ENCODE measurements at regions not wholly inside any gene's neighbourhood (a gene's known extent, or its start where the extent isn't known, plus 50 kb on each side); places are given as distances from the start of the nearest gene placed in this dataset.
"Not testable (repeated sequence)": the region's sequence is repeated elsewhere in the genome, so short reads cannot be mapped to it uniquely, and the experiment has no call there.

DNA sequence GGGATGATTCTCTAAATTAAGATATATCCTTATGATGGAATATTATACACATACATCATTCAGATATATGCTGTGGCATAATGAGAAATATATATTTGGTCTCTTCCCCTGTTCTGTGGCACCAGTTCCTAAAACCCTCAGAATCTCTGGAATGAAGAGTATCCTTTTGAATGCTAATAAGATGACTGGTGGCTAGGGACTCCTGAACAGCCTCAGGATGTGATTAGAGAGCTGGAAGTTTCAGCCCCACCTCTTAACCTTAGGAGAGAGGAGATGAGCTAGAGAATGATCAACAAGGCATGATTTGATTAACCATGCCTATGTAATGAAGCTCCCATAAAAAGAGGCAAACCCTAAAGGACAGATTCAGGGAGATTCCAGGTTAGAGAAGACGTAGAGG, 632.0 kb downstream of the IQCM start:
- no peak for TF ChIP-seq CTCF (IDR thresholded peaks at IDR 0.05; ENCODE audit: borderline replicate concordance, insufficient read depth, low read depth, low read length)
- no peak overlapping the region for H3K4me3 ChIP-seq (ENCODE audit: low read depth, low read length)

GRCh38 chr4:149181459-149181858, 634.2 kb downstream of the IQCM start:
- not testable (repeated sequence) for H3K4me3 ChIP-seq (ENCODE audit: low read depth, low read length)

GRCh38 chr4:149176039-149176438, 639.6 kb downstream of the IQCM start:
- H3K4me3 ChIP-seq (ENCODE audit: low read depth, low read length): no peak overlapping the region
- TF ChIP-seq CTCF (IDR thresholded peaks at IDR 0.05; ENCODE audit: borderline replicate concordance, insufficient read depth, low read depth, low read length): no peak

- no peak for TF ChIP-seq CTCF (IDR thresholded peaks at IDR 0.05; ENCODE audit: borderline replicate concordance, insufficient read depth, low read depth, low read length)
- no peak overlapping the region for H3K4me3 ChIP-seq (ENCODE audit: low read depth, low read length)
These were observed 640.1 kb downstream of the IQCM start for GRCh38 chr4:149175549-149175948.

DNA sequence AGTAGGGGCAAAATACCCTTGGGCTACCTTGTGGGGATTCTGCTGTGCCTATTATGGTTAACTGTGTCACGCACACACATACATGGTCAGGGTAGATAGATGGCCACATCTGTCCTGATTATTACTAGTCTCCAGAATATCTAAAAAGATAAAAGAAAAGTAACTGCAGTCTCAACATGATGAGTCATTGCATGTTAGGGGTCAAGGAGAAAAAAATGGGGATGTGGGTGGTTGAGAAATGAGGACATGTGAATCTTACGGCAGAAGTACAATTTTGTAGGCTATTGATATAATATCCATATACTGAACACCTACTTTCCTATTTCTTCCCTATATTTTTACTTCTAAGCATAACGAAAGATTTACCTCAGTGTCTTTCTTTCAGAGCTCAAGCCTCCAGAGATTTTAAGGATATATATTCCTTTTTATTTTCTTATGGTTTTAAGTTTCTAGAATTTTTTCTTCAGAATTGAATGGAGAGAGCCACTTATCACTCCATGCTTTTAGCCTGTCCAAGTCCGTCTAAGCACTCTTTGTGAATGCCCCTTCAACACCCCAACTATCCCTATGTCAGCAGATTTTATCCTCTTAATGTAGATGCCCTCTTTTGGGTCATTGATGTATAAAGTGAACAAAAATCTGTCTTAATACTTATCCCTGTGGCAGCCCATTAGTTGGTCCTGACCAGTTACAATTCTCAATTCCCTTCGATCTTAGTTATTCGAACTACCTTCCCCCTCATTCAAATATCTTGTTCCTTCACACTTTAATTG, 642.2 kb downstream of the IQCM start:
- H3K4me3 ChIP-seq (ENCODE audit: low read depth, low read length): no peak overlapping the region
- no peak for TF ChIP-seq CTCF (IDR thresholded peaks at IDR 0.05; ENCODE audit: borderline replicate concordance, insufficient read depth, low read depth, low read length)

DNA sequence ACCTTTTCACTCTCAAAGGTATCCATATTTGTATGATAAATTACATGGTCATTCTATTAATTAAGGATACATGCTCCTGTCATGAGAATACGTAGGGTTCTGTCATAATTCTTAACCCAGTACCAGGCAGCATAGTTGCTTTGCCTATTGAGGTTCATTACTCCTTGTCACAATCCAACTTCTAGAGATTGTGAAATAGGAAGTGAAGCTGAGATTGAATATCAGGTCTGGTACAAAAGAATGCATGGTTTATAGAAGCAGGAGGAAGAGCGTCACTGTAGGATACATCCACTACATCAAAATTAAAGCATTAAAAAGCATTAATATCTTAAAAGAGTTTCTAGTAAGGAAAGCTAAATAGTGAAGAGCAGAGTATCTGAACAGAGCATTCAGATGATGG, 647.0 kb downstream of the IQCM start:
- TF ChIP-seq CTCF (IDR thresholded peaks at IDR 0.05; ENCODE audit: borderline replicate concordance, insufficient read depth, low read depth, low read length): no peak
- no peak overlapping the region for H3K4me3 ChIP-seq (ENCODE audit: low read depth, low read length)

DNA sequence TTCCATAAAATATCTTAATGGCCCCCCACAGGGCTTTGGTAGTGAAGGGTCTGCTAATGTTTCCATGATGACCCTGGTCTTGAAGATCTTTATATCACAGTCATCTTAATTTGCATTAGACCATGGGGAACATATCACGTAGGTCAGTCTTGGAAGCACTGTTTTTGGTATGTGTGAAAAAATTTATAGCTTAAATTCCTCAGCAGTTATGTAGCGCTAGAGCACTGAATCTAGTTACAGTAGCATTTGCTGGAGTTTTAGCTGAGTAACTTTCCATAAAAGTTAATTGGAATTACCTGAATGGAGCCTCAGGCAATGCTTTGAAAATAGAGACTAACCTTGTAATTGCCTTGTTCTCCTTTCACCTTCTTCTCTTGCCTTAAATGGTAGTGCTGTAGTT, 648.8 kb downstream of the IQCM start:
- no peak for TF ChIP-seq CTCF (IDR thresholded peaks at IDR 0.05; ENCODE audit: borderline replicate concordance, insufficient read depth, low read depth, low read length)
- H3K4me3 ChIP-seq (ENCODE audit: low read depth, low read length): no peak overlapping the region
